DND-41 (cell line): ENCODE measurements at regions not wholly inside any gene's neighbourhood (a gene's known extent, or its start where the extent isn't known, plus 50 kb on each side); places are given as distances from the start of the nearest gene placed in this dataset.

Experiments
- ATAC-seq: fragments of 200-7000 bp; cut with Tn5 transposase; 3 replicates; pipeline ENCODE4 v1.9.1; 2021; ENCODE audit warnings: low read depth; ENCODE audit not compliant: insufficient read depth
- DNase-seq: peaks from one replicate; pipeline ENCODE4 v3.0.0-alpha.2; 2020
- H2AFZ ChIP-seq: 2 replicates; pipeline ENCODE4 v1.6.0; 2012; ENCODE audit warnings: low read depth, low read length
- H3K27ac ChIP-seq: 2 replicates; pipeline ENCODE4 v1.5.1; 2012; ENCODE audit warnings: low read length, inconsistent platforms
- H3K27me3 ChIP-seq: fragments of 200-600 bp; sonication (generic); 2 replicates; pipeline ENCODE4 v1.6.0; 2012; ENCODE audit warnings: low read length, mild to moderate bottlenecking, inconsistent platforms; ENCODE audit not compliant: insufficient read depth, poor library complexity
- H3K36me3 ChIP-seq: 2 replicates; pipeline ENCODE4 v1.5.1; 2012; ENCODE audit warnings: low read length, inconsistent platforms; ENCODE audit not compliant: insufficient read depth
- H3K4me1 ChIP-seq: 2 replicates; pipeline ENCODE4 v1.5.1; 2012; ENCODE audit warnings: mild to moderate bottlenecking, low read length; ENCODE audit not compliant: insufficient read depth
- H3K4me2 ChIP-seq: 2 replicates; pipeline ENCODE4 v1.6.0; 2012; ENCODE audit warnings: mild to moderate bottlenecking, moderate library complexity, low read length, inconsistent platforms; ENCODE audit not compliant: insufficient read depth
- H3K4me3 ChIP-seq, 2 experiments: fragments of 200-600 bp in 1 of 2; shearing (Covaris generic) in 1 of 2; 2 replicates each; pipeline ENCODE4 v1.5.1; 2012 to 2016; ENCODE audit warnings: inconsistent platforms in 2 of 2, low read length in 2 of 2, mild to moderate bottlenecking in 2 of 2, low read depth in 1 of 2, moderate library complexity in 1 of 2
- H3K79me2 ChIP-seq: 2 replicates; pipeline ENCODE4 v1.6.0; 2012; ENCODE audit warnings: low read length, inconsistent platforms; ENCODE audit not compliant: insufficient read depth
- H3K9ac ChIP-seq: 2 replicates; pipeline ENCODE4 v1.6.0; 2012; ENCODE audit warnings: low read depth, mild to moderate bottlenecking, inconsistent platforms, low read length, moderate library complexity
- H3K9me3 ChIP-seq: 2 replicates; pipeline ENCODE4 v1.5.1; 2012; ENCODE audit warnings: low read length, moderate library complexity, mild to moderate bottlenecking, inconsistent platforms; ENCODE audit not compliant: insufficient read depth, severe bottlenecking
- H4K20me1 ChIP-seq: 2 replicates; pipeline ENCODE4 v1.6.0; 2012; ENCODE audit warnings: low read length; ENCODE audit not compliant: insufficient read depth
- EZH2 ChIP-seq: IDR thresholded peaks from 3 replicates; pipeline ENCODE4 v1.6.1; 2012; ENCODE audit warnings: borderline replicate concordance, low read depth, mild to moderate bottlenecking, moderate library complexity, low read length, inconsistent platforms; ENCODE audit not compliant: severe bottlenecking
- TF ChIP-seq, protein P1 (sequence below): IDR thresholded peaks from 2 replicates; pipeline ENCODE4 v1.5.1; 2012; ENCODE audit warnings: borderline replicate concordance, low read length, moderate library complexity, mild to moderate bottlenecking; ENCODE audit not compliant: poor library complexity, severe bottlenecking; ENCODE audit errors: extremely low read depth

DNA sequence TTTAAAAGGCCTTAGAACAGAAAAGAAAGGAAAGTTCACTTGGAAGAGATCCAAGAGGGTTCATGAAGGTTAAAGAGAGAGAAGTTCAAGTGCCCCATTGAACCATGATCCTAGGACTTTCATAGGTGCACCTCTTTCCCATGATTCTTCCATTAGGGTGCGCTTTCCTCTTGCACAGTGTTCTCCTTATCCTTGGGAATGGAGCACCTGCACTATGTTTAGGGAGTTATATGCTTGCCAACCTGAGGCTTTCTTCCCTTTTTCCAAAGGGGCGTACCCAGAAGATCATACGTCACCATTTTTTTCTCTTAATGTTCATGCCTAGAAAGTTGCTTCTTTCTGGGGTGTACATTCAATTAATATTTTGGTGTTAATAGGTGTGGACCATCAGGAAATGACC lies 908.0 kb upstream of the SORCS1 start:
- Histone ChIP-seq H4K20me1 (no peaks in the 10 kb centered on the region), H3K79me2 (no peaks in the 10 kb centered on the region), H3K27me3 (no peaks in the 10 kb centered on the region), H2AFZ (no peak overlapping the region), H3K9me3 (no peaks in the 10 kb centered on the region), H3K4me1 (no peaks in the 10 kb centered on the region), H3K9ac (no peak overlapping the region), H3K36me3 (no peaks in the 10 kb centered on the region), H3K27ac (no peak overlapping the region), H3K4me3 (no peak overlapping the region), H3K4me2 (no peak overlapping the region)
- TF ChIP-seq EZH2, result no peak
- TF ChIP-seq, protein P1, sequence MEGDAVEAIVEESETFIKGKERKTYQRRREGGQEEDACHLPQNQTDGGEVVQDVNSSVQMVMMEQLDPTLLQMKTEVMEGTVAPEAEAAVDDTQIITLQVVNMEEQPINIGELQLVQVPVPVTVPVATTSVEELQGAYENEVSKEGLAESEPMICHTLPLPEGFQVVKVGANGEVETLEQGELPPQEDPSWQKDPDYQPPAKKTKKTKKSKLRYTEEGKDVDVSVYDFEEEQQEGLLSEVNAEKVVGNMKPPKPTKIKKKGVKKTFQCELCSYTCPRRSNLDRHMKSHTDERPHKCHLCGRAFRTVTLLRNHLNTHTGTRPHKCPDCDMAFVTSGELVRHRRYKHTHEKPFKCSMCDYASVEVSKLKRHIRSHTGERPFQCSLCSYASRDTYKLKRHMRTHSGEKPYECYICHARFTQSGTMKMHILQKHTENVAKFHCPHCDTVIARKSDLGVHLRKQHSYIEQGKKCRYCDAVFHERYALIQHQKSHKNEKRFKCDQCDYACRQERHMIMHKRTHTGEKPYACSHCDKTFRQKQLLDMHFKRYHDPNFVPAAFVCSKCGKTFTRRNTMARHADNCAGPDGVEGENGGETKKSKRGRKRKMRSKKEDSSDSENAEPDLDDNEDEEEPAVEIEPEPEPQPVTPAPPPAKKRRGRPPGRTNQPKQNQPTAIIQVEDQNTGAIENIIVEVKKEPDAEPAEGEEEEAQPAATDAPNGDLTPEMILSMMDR, result no peak
- ATAC-seq, result no peak
- no peak for DNase-seq

DNA sequence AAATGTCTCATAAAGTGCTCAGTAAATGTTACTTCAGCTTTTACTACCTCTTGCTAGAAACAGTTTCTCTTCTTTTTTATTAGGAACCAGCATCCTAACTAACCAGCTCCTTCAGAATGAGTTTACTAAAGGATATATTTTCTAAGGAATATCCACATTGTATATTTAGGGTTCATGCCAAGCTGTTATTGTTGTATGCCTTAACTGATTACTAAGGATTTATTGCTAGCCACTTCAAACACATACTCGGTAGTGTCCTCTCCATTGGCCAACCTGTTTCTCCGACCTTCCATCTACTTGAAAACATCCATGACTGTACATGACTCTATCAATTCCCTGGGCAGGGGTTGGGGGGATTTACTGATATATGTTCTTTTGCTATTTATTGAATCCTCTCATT lies 906.3 kb upstream of the SORCS1 start:
- no peaks in the 10 kb centered on the region for H3K9me3 ChIP-seq
- no peaks in the 10 kb centered on the region for H3K4me1 ChIP-seq
- H3K79me2 ChIP-seq, result no peaks in the 10 kb centered on the region
- H3K27ac ChIP-seq, result no peak overlapping the region
- no peak for TF ChIP-seq EZH2
- TF ChIP-seq, protein P1, result no peak
- no peak overlapping the region for H2AFZ ChIP-seq
- no peak overlapping the region for H3K4me2 ChIP-seq
- no peak overlapping the region for H3K9ac ChIP-seq
- no peaks in the 10 kb centered on the region for H3K36me3 ChIP-seq
- ATAC-seq (no peak), DNase-seq (no peak)
- no peak overlapping the region for H3K4me3 ChIP-seq
- H4K20me1 ChIP-seq, result no peaks in the 10 kb centered on the region
- no peaks in the 10 kb centered on the region for H3K27me3 ChIP-seq

DNA sequence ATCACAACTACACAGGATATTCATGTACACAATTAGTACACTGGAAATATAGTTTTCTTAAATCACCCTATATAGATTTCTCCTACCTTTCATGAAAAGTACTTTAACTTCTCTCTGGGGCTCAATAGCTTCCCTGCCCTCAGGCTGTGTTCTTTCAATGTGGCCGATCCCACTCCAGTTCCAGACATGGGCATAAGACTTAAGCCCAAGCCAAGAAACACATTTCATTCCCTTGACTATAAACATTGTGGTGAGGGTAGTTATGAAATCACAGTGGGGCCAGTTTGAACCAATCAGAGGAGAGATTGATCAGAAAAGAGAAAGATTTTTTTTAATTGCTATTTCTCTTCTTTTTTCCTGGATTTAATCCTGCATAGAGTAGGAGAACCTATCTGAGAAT lies 904.6 kb upstream of the SORCS1 start:
- Histone ChIP-seq H3K27me3 (no peaks in the 10 kb centered on the region), H4K20me1 (no peaks in the 10 kb centered on the region), H3K79me2 (no peaks in the 10 kb centered on the region), H3K36me3 (no peaks in the 10 kb centered on the region), H3K9me3 (no peaks in the 10 kb centered on the region), H3K4me2 (no peak overlapping the region), H3K27ac (no peak overlapping the region), H3K9ac (no peak overlapping the region), H2AFZ (no peak overlapping the region), H3K4me3 (no peak overlapping the region), H3K4me1 (no peaks in the 10 kb centered on the region)
- no peak for TF ChIP-seq EZH2
- TF ChIP-seq, protein P1, result no peak
- ATAC-seq, result no peak
- no peak for DNase-seq

DNA sequence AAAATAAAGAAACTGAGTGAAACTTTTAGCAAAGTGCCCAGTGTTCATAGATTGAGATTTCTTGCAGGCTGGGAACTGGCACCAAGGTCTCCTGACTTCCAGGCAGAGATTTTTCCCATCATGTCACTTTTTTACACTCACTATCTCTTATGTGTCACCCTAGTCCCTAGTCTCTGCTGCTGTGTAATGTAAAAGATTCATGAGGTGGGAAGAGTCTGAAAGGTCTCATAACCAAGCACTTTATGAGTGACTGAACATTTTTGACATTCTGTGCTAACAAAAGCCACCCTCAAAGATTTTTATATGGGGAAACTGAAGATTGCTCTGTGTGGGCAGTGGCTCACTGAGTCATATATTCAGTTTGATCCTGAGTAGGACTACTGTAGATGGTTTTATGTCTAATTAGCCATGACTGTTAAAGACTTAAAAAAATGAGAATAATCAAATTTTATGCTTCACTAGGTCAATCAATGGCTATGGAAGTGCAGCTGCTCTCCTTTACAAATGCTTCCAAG lies 900.3 kb upstream of the SORCS1 start:
- DNase-seq (no peak), ATAC-seq (no peak)
- no peaks in the 10 kb centered on the region for H3K9me3 ChIP-seq
- no peak overlapping the region for H3K9ac ChIP-seq
- TF ChIP-seq, protein P1, result no peak
- TF ChIP-seq EZH2, result no peak
- H4K20me1 ChIP-seq, result no peaks in the 10 kb centered on the region
- H3K4me2 ChIP-seq, result no peak overlapping the region
- H3K27ac ChIP-seq, result no peak overlapping the region
- H3K79me2 ChIP-seq, result no peaks in the 10 kb centered on the region
- no peak overlapping the region for H2AFZ ChIP-seq
- no peak overlapping the region for H3K4me3 ChIP-seq
- no peaks in the 10 kb centered on the region for H3K4me1 ChIP-seq
- H3K27me3 ChIP-seq, result no peaks in the 10 kb centered on the region
- no peaks in the 10 kb centered on the region for H3K36me3 ChIP-seq
